ENCODE measurements at regions not wholly inside any gene's neighbourhood (a gene's known extent, or its start where the extent isn't known, plus 50 kb on each side); places are given as distances from the start of the nearest gene placed in this dataset.
"Not testable (repeated sequence)": the region's sequence is repeated elsewhere in the genome, so short reads cannot be mapped to it uniquely, and the experiment has no call there.

DNA sequence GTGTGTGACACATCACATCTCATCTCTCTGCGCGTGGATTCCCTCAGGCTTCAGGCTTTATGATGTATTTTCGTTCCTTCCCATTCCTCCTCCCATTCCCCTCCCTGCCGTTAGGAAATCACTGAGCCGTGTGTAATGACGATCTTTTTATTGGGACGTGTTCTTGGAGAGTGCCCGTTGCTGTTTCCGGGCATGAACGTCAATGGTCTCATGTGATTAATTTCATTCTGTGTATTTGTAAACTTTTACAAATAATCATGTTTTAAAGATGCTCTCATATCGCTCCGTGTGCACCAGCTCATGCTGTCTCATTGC lies 271.3 kb downstream of the ADGRD1 start:
- TF ChIP-seq CTCF (conservative IDR thresholded peaks at IDR 0.05; ENCODE audit: low read depth, low read length); EZH2 (IDR thresholded peaks at IDR 0.05; ENCODE audit: borderline replicate concordance, low read depth, low read length, poor library complexity, severe bottlenecking): not testable (repeated sequence)
